GM23338 (cell line): ENCODE measurements at regions not wholly inside any gene's neighbourhood (a gene's known extent, or its start where the extent isn't known, plus 50 kb on each side); places are given as distances from the start of the nearest gene placed in this dataset.

ENCODE experiments used
- EZH2phosphoT487 ChIP-seq: fragments of 200-600 bp; sonication (generic); IDR thresholded peaks from one replicate; pipeline ENCODE4 v1.8.1; 2018; ENCODE audit warnings: antibody characterized with exemption; ENCODE audit not compliant: unreplicated experiment
- ZNF114 ChIP-seq: fragments of 250-450 bp; sonication (Bioruptor Pico); IDR thresholded peaks from 2 replicates; pipeline ENCODE4 v1.5.0; 2020; ENCODE audit warnings: mild to moderate bottlenecking, moderate library complexity
- TF ChIP-seq, protein P1 (sequence below), 2 experiments: fragments of 200-600 bp in 1 of 2; sonication (generic) in 1 of 2; conservative IDR thresholded peaks; 2 replicates each; pipeline versions ENCODE4 v1.5.1 to v1.6.1; 2016 to 2017; ENCODE audit warnings: antibody characterized with exemption in 2 of 2, low read depth in 2 of 2, mild to moderate bottlenecking in 2 of 2, moderate library complexity in 1 of 2
- TF ChIP-seq, protein P2 (sequence below): IDR thresholded peaks from 2 replicates; pipeline ENCODE4 v1.6.1; 2016; ENCODE audit warnings: antibody characterized with exemption

DNA sequence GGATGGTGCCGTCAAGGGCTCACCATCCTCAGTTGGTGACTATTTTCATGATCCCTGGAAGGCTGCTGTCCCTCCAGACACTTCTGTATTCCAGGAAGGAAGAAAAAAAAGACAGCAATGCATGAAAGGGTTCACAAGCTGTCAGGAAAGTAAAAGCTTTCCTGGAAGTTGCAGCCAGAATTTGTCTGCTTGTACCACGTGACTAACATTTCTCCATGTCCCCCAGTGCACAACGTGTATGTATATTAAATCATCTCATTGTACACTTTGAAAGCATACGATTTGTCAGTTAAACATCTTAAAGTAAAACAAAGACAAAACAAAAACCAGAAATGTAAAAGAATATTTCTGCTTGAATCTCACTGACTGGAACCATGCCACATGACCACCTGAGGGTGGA is 127.4 kb upstream of the CLNK start:
- TF ChIP-seq, protein P1, sequence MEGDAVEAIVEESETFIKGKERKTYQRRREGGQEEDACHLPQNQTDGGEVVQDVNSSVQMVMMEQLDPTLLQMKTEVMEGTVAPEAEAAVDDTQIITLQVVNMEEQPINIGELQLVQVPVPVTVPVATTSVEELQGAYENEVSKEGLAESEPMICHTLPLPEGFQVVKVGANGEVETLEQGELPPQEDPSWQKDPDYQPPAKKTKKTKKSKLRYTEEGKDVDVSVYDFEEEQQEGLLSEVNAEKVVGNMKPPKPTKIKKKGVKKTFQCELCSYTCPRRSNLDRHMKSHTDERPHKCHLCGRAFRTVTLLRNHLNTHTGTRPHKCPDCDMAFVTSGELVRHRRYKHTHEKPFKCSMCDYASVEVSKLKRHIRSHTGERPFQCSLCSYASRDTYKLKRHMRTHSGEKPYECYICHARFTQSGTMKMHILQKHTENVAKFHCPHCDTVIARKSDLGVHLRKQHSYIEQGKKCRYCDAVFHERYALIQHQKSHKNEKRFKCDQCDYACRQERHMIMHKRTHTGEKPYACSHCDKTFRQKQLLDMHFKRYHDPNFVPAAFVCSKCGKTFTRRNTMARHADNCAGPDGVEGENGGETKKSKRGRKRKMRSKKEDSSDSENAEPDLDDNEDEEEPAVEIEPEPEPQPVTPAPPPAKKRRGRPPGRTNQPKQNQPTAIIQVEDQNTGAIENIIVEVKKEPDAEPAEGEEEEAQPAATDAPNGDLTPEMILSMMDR (conservative IDR thresholded peaks at IDR 0.05; ENCODE audit: low read depth in 2 of 2): no peak
- TF ChIP-seq ZNF114 (CRISPR knock-in tag) (no peak), EZH2phosphoT487 (no peak)
- TF ChIP-seq, protein P2, sequence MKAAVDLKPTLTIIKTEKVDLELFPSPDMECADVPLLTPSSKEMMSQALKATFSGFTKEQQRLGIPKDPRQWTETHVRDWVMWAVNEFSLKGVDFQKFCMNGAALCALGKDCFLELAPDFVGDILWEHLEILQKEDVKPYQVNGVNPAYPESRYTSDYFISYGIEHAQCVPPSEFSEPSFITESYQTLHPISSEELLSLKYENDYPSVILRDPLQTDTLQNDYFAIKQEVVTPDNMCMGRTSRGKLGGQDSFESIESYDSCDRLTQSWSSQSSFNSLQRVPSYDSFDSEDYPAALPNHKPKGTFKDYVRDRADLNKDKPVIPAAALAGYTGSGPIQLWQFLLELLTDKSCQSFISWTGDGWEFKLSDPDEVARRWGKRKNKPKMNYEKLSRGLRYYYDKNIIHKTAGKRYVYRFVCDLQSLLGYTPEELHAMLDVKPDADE: no peak
